ENCODE measurements at regions not wholly inside any gene's neighbourhood (a gene's known extent, or its start where the extent isn't known, plus 50 kb on each side); places are given as distances from the start of the nearest gene placed in this dataset.

DNA sequence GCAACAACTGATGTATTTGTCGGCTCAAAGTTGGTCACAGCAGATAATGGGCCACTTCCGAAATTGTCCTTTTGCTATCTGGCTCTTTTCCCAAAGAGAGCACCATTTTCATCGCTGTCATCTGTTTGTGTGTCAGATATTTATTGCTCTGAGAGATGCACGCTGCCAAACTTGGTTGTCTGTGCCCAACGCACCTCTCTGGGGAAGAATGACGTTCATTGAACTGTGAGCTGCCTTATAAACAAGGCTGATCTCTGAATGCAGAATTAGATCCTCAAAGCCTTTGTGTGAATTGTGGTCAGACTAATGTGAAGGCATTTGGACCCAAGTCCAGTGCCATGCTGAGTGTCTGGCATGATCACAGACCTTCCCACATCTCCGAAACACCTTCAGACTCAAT, 174.7 kb upstream of the LYZL1 start:
- FAIRE-seq: no peak
- no peak for TF ChIP-seq POLR2A (IDR thresholded peaks at IDR 0.05; ENCODE audit: low read depth, low read length)
- DNase-seq (ENCODE audit: insufficient read length, low spot score): no peak

DNA sequence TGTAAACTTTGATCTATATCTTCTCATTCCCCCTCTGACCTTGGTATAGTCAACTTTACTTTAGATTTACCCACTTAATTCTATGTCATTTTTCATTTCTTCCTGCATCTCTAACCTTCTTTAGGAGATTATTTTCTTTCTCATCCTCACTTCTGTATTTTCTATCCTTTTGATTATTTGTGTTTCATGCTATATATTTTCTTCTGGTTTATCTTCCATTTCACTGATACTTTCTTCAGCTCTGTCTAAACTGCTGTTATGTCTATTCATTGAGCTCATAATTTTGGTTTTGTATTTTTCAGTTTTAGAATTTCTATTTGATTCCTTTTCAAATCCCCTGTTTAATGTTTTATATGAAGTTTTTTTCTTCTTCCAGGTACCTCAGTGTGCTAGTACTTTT, 171.1 kb upstream of the LYZL1 start:
- no peak for FAIRE-seq
- TF ChIP-seq POLR2A (IDR thresholded peaks at IDR 0.05; ENCODE audit: low read depth, low read length): no peak
- no peak for DNase-seq (ENCODE audit: insufficient read length, low spot score)

DNA sequence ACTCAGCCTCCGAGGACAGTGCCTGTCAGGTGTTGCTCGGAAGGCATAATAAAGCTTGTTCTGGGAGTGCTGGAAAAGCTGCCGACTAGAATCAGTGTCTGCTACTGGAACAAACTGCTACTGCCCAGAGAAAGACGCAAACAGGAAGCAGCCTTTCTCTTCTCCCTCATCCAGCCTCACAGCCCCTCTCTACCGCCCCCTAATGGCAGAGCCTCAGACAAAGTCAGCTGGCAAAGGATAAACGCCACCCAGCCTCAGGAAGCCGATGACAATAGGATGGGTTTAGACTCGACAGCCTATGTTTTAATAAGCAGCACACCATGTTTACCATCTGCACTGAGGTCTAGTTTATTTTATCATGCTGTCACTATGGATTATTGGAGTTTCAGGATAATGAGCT, 169.5 kb upstream of the LYZL1 start:
- DNase-seq (ENCODE audit: insufficient read length, low spot score): peak; percentile 14
- FAIRE-seq: no peak
- TF ChIP-seq POLR2A (IDR thresholded peaks at IDR 0.05; ENCODE audit: low read depth, low read length): no peak

- DNase-seq (ENCODE audit: insufficient read length, low spot score): peak; percentile 35
These were observed 168.7 kb upstream of the LYZL1 start for GRCh38 chr10:29120216-29120615.

GRCh38 chr10:29124864-29125263, 164.0 kb upstream of the LYZL1 start:
- TF ChIP-seq POLR2A (IDR thresholded peaks at IDR 0.05; ENCODE audit: low read depth, low read length): no peak
- FAIRE-seq (no peak), DNase-seq (ENCODE audit: insufficient read length, low spot score) (no peak)

More at GRCh38 chr10:29120216-29120615, 168.7 kb upstream of the LYZL1 start:
- no peak for TF ChIP-seq POLR2A (IDR thresholded peaks at IDR 0.05; ENCODE audit: low read depth, low read length)
- peak; percentile 95 for FAIRE-seq

GRCh38 chr10:29127037-29127700, 161.7 kb upstream of the LYZL1 start:
- DNase-seq (ENCODE audit: insufficient read length, low spot score): no peak
- FAIRE-seq: no peak
- no peak for TF ChIP-seq POLR2A (IDR thresholded peaks at IDR 0.05; ENCODE audit: low read depth, low read length)

DNA sequence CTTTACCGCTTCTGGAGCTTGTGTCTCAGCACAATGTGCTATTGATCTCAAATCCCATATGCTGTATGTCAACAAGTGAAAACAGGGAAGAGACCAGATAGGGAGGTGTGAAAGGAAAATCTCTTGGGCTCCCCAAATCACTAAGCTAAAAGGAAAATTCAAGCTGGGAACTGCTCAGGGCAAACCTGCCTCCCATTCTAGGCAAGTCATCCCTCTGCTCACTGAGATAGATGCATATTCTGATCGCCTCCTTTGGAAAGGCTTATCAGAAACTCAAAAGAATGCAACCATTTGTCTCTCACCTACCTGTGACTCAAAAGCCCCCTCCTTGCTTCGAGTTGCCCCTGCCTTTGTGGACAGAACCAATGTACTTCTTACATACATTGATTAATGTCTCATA, 161.1 kb upstream of the LYZL1 start:
- no peak for DNase-seq (ENCODE audit: insufficient read length, low spot score)
- FAIRE-seq: no peak
- no peak for TF ChIP-seq POLR2A (IDR thresholded peaks at IDR 0.05; ENCODE audit: low read depth, low read length)

- DNase-seq (ENCODE audit: insufficient read length, low spot score) (no peak), FAIRE-seq (no peak)
These were observed 158.6 kb upstream of the LYZL1 start for GRCh38 chr10:29130190-29130673.

DNA sequence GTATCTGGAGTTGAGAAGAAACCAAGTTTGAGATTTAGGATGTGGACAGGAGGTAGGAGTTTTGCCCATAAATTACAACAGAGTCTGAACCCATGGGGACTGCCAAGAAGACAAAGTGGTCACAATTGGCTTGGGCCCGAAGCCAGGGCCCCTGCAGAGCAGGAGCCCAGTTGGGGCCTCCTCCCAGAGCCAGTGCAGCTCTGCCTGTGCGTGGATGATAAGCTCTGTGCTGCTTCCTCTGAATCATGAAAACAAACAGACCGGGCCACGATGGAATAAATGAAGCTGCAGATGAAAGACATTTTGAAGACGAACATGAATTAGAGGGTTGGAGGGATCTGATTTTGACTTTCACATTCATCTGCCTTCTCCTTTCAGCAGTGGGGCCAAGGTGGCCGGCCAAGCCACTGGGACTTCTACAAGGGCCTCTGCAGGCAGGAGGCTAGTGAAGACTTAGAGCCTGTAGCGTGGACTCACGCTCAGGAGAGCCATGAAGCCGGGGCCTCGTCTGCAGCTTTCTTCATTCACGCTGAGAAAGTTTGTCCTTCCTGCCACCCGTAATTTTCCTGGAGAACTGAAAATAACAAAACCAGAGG, 156.8 kb upstream of the LYZL1 start:
- no peak for TF ChIP-seq POLR2A (IDR thresholded peaks at IDR 0.05; ENCODE audit: low read depth, low read length)
- peak; percentile 8 for DNase-seq (ENCODE audit: insufficient read length, low spot score)
- no peak for FAIRE-seq

More at GRCh38 chr10:29130190-29130673, 158.6 kb upstream of the LYZL1 start:
- TF ChIP-seq POLR2A (IDR thresholded peaks at IDR 0.05; ENCODE audit: low read depth, low read length): no peak

GRCh38 chr10:29132551-29133111, 156.2 kb upstream of the LYZL1 start:
- FAIRE-seq (no peak), DNase-seq (ENCODE audit: insufficient read length, low spot score) (no peak)
- TF ChIP-seq POLR2A (IDR thresholded peaks at IDR 0.05; ENCODE audit: low read depth, low read length): no peak

GRCh38 chr10:29135337-29135736, 153.5 kb upstream of the LYZL1 start:
- no peak for TF ChIP-seq POLR2A (IDR thresholded peaks at IDR 0.05; ENCODE audit: low read depth, low read length)
- FAIRE-seq (no peak), DNase-seq (ENCODE audit: insufficient read length, low spot score) (no peak)

GRCh38 chr10:29136411-29136810, 152.5 kb upstream of the LYZL1 start:
- no peak for FAIRE-seq
- DNase-seq (ENCODE audit: insufficient read length, low spot score): no peak
- no peak for TF ChIP-seq POLR2A (IDR thresholded peaks at IDR 0.05; ENCODE audit: low read depth, low read length)

- TF ChIP-seq POLR2A (IDR thresholded peaks at IDR 0.05; ENCODE audit: low read depth, low read length): no peak
- peak; percentile 48 for FAIRE-seq
- no peak for DNase-seq (ENCODE audit: insufficient read length, low spot score)
These were observed 148.7 kb upstream of the LYZL1 start for GRCh38 chr10:29140151-29140550.

GRCh38 chr10:29140991-29141390, 147.9 kb upstream of the LYZL1 start:
- DNase-seq (ENCODE audit: insufficient read length, low spot score) (peak; percentile 47), FAIRE-seq (peak; percentile 89)
- no peak for TF ChIP-seq POLR2A (IDR thresholded peaks at IDR 0.05; ENCODE audit: low read depth, low read length)

- peak; percentile 84 for FAIRE-seq
- DNase-seq (ENCODE audit: insufficient read length, low spot score): no peak
These were observed 147.1 kb upstream of the LYZL1 start for GRCh38 chr10:29141761-29142160.

More at GRCh38 chr10:29141761-29142160, 147.1 kb upstream of the LYZL1 start:
- no peak for TF ChIP-seq POLR2A (IDR thresholded peaks at IDR 0.05; ENCODE audit: low read depth, low read length)

Measured in H54 (cell line).